GM19395 (cell line): ENCODE measurements at regions not wholly inside any gene's neighbourhood (a gene's known extent, or its start where the extent isn't known, plus 50 kb on each side); places are given as distances from the start of the nearest gene placed in this dataset.

Source experiments
- ATAC-seq: cut with Tn5 transposase; IDR thresholded peaks from one replicate; pipeline ENCODE4 v1.9.1; 2021; ENCODE audit warnings: mild to moderate bottlenecking, moderate library complexity; ENCODE audit not compliant: unreplicated experiment

DNA sequence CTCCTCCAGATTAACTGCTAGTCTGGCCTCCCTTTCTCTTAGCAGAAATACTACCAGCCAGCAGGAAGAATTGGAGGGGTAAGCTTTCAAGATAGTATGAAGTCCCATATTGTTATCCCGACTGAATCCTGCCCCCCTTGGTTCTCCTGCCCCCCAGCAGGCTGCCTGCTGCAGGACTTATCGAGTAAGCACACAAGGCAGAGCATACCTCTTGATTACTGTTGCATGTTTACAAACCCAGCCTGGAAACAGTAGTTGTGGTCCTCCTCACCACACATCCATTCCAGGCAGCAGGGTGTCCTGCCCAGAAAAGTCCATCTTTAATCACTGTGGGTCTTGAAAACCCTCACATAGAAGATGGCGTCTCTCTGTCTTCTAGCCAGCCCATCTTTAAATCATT lies 66.8 kb upstream of the PPP2R3A start:
- no peak for ATAC-seq

DNA sequence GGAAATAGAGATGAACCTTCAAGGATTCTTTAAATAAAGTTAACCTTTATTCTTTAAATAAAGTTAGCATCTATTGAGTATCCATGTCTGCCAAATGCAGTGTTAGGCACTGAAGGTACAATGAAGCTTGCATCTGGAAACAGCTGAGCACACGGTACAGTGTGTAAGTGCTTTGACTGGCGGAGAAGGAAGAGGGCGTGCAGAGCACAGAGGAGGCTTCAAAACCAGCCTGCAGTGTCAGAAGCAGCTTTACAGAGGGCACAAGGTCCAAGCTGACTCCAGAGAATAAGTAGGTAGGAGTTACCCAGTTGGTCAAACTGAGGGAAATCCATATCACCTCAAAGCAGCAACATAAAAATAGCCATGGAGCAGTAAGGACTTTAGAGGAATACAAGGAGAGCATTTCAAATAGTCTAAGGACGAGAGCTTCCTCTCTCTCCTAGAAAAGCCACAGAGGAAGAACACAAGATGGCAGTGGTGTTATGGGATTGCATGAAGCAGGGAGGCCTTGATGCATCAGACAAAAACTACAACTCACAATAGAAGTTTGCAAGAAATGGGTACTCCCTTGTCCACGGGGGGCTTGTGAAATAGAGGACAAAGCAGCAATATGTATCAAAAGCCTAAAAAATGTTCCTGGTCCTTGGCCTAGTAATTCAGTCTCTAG lies 60.3 kb upstream of the PPP2R3A start:
- ATAC-seq, result no peak

DNA sequence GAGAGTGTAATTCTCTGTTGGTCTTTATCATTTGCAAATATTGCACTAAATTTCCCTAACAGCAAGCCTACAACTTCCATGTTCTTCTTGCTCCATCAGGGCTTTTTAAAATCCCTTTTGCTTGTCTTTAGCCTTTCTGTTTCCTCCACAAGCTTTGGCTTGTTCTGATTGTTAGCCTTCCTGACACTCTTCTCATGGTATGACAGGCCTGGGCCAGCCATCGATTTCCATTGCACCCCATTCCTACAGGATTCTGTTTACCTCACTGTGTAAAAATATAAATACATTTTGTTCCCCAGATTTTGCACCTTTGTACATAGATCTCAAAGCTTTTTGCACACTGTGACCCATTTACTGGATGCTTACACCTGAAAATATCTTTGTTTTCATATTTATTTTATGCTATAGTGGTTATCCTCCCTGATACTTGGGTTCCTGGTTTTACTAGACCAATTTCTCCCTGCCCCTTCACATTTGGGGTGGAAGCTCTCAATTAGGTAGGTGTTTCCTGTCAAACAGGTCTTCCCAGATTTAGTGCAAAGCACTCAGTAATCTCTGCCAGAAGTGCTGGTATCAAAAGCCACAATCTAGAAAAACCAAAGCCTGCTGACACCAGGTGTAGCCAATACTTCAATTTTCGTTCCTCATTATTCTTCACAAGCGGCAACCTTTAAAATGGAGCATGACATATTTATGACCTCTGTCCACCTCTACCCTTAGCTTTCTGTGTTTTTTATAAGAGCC lies 57.9 kb upstream of the PPP2R3A start:
- ATAC-seq, result no peak

DNA sequence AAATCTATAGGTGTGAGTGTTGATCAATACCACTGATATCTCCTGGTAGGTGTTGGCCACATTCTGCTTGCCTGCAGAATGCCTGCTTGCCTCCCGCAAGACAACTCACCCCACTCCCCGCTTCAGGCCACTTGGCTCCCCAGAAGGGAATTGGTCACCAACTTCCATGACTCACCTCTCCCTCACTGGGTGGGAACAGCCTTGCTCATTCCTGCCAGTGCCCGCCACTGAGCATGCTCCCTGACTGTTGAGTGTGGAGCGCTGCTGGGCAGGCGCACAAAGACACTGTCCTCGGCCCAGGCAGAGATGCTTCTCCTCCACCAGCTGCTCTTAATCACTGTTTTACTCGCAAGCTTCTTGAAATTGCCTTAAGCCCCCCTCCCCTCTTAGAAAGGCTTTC lies 57.3 kb upstream of the PPP2R3A start:
- ATAC-seq, result no peak

DNA sequence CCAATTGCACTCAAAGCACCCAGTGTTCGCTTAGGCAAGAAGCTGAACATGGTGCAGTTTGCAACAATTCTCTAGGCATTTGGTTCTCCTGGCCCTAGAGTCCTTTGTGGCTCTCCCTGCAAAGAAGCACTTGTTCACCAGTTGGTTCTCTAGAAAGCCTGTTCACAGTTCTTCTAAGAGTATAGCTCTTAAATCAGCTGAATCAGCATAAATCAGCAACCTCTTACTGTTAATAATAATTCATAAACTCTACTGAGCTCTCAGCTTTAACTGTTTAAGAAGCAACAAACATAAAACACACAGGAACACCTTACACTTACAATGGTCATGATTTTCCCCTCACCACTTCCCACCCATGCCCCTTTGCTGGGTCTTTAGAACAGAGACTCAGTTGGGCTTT lies 56.8 kb upstream of the PPP2R3A start:
- ATAC-seq, result no peak

DNA sequence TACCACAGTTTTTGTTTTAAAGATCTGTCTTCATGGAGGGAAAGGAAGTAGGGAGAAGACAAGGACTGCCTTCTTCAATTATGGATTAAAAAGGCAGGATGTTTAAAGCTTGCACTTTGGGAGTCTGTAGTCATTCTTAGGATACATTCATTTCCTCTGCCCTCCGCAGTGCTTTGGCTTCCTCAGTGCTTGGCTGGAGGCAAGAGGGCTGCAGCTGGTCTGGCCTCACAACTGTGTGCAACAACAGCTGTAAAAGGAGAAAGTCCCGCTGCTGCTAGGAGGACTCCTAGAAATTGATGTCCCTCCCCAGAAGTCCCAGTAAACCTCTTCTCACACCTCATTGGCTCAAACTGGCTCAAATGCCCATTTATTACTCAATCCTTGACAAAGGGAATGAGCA lies 54.4 kb upstream of the PPP2R3A start:
- ATAC-seq, result no peak

DNA sequence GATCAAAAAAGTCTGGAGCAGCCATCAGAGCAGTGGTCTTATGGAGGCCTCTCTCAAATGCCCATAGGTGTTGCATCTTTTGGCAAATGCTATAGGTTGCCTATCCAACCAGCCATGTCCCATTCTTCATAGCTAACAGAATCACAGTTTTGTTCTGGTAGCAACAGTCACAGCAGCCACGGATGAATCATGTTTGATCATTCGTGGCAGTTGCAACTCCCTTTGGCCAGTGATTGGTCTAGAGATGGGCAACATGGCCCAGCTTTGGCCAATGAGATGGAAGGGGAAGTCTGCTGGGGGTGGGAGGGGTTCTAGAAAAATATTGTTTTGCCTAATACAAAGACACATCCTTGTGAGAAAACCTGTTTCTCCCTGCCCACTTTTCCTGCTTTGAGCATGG lies 50.3 kb upstream of the PPP2R3A start:
- no peak for ATAC-seq
